Endothelial cell of umbilical vein (primary cell): ENCODE measurements at regions not wholly inside any gene's neighbourhood (a gene's known extent, or its start where the extent isn't known, plus 50 kb on each side); places are given as distances from the start of the nearest gene placed in this dataset.

Experiments used
- EZH2 ChIP-seq: IDR thresholded peaks from 2 replicates; pipeline ENCODE4 v1.6.1; 2012; ENCODE audit warnings: borderline replicate concordance, low read depth, mild to moderate bottlenecking, moderate library complexity, low read length, inconsistent platforms; ENCODE audit not compliant: severe bottlenecking
- FOS ChIP-seq: IDR thresholded peaks from 2 replicates; pipeline ENCODE4 v1.6.1; 2011; ENCODE audit warnings: mild to moderate bottlenecking, low read length, moderate library complexity, borderline replicate concordance; ENCODE audit not compliant: insufficient read depth
- JUN ChIP-seq: IDR thresholded peaks from 2 replicates; pipeline ENCODE4 v1.6.1; 2011; ENCODE audit warnings: borderline replicate concordance, low read depth; ENCODE audit not compliant: insufficient read length, insufficient read depth
- POLR2A ChIP-seq: IDR thresholded peaks from 2 replicates; pipeline ENCODE4 v1.6.1; 2012; ENCODE audit warnings: low read depth, mild to moderate bottlenecking, control low read depth, low read length
- POLR2AphosphoS5 ChIP-seq: IDR thresholded peaks from 2 replicates; pipeline ENCODE4 v1.6.1; 2012; ENCODE audit warnings: low read depth, mild to moderate bottlenecking, control low read depth, low read length, moderate library complexity; ENCODE audit not compliant: insufficient read depth
- TF ChIP-seq, protein P1 (sequence below), 2 donors: IDR thresholded peaks; 1 replicate in 1 of 2; 2 replicates in 1 of 2; pipeline ENCODE4 v1.5.1; 2011; ENCODE audit warnings: low read length in 2 of 2, mild to moderate bottlenecking in 2 of 2, moderate library complexity in 2 of 2, control low read depth in 1 of 2, inconsistent platforms in 1 of 2, low read depth in 1 of 2; ENCODE audit not compliant: insufficient read depth in 1 of 2; ENCODE audit errors: extremely low read depth in 1 of 2

GRCh38 chr10:57186201-57186600 lies 825.1 kb upstream of the ZWINT start:
- TF ChIP-seq, protein P1, sequence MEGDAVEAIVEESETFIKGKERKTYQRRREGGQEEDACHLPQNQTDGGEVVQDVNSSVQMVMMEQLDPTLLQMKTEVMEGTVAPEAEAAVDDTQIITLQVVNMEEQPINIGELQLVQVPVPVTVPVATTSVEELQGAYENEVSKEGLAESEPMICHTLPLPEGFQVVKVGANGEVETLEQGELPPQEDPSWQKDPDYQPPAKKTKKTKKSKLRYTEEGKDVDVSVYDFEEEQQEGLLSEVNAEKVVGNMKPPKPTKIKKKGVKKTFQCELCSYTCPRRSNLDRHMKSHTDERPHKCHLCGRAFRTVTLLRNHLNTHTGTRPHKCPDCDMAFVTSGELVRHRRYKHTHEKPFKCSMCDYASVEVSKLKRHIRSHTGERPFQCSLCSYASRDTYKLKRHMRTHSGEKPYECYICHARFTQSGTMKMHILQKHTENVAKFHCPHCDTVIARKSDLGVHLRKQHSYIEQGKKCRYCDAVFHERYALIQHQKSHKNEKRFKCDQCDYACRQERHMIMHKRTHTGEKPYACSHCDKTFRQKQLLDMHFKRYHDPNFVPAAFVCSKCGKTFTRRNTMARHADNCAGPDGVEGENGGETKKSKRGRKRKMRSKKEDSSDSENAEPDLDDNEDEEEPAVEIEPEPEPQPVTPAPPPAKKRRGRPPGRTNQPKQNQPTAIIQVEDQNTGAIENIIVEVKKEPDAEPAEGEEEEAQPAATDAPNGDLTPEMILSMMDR (IDR thresholded peaks at IDR 0.05; ENCODE audit: extremely low read depth in 1 of 2, insufficient read depth in 1 of 2, low read depth in 1 of 2, low read length in 2 of 2) = no peak
- TF ChIP-seq POLR2AphosphoS5 (no peak), EZH2 (no peak), FOS (no peak), JUN (no peak), POLR2A (no peak)
